SIG-M5 (cell line): ENCODE measurements at regions not wholly inside any gene's neighbourhood (a gene's known extent, or its start where the extent isn't known, plus 50 kb on each side); places are given as distances from the start of the nearest gene placed in this dataset.

Source experiments
- DNase-seq: peaks from one replicate; lab custom pipeline; 2025; lab: John Stamatoyannopoulos, UW

DNA sequence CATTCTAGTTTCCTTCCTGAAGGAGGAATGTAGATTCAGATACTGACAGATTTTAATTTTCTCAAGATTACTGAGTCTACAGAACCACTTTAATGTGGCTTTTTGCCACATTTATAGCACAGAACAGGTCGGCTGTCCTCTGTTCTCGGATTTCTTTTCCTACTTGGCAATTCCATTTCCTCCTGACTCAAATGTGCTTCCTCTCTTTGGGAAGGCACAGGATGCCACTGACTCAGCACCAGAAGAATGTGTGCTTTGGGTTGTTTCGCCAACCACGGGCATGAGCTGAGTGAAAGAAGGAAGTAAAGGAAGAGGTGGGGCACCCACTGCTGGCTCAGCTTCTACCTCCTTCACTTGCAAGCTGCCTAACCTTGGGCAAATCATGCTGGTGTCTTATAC is 970.6 kb upstream of the ACVR2A start:
- no peak for DNase-seq

- no peak for DNase-seq
These were observed 971.1 kb upstream of the ACVR2A start for GRCh38 chr2:146873646-146874259.

GRCh38 chr2:146873056-146873455 is 971.8 kb upstream of the ACVR2A start:
- no peak for DNase-seq

DNA sequence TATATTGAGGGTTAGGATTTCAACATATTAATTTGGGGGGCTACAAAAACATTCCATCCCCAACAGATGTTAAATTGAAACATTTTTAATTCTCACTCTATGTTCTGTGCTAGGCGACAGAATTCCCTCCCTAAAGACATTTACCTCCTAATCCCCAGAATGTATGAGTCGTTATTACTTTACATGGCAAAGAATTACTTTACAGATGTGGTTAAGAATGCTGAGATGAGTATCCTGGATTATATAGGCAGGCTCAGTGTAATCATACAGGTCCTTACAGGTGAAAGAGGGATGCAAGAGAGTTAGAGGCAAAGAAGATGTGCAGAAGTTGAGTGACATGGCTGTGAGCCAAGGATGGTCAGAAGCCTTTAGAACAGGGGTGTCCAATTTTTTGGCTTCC is 974.1 kb upstream of the ACVR2A start:
- DNase-seq, result no peak

GRCh38 chr2:146869328-146869727 is 975.5 kb upstream of the ACVR2A start:
- no peak for DNase-seq

DNA sequence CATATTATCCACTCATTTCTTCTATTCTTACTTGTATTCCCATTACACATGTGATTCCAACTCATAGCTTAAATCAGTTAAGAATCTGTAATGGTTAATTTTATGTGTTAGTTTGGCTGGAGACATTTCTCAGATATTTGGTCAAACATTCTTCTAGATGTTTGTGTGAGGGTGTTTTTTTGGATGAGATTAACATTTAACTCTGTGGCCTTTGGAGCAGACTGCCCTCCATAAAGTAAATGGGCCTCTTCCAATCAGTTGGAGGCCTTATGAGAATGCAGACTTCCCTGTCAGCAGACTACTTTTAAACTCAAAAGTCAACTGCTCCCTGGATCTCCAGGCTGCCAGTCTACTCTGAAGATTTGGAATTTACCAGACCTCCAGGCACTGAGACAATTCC is 976.8 kb upstream of the ACVR2A start:
- DNase-seq, result no peak

DNA sequence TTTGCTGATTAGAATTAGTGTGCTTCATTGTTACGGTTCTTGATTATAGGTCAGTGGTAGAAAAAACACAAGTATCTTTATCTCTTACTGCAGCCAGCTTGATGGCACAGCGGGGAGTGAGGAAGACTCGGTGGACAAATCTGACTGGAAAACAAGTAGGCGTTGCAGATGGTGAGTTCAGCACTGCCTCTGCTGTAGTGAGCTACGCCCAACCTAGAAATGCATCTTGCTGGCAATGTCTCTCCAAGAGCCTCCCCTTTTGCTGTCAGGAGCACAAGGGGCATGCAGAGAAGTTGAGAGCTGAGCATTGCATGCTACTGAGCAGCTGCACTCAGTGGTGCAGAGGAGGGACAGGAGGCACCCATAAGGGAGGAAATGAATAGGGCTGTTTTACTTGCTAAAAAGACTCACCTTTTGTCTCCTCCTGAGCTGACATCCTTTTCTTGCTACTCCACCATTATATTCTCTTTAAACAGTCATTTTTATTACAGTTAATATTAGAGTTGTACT is 977.3 kb upstream of the ACVR2A start:
- no peak for DNase-seq

DNA sequence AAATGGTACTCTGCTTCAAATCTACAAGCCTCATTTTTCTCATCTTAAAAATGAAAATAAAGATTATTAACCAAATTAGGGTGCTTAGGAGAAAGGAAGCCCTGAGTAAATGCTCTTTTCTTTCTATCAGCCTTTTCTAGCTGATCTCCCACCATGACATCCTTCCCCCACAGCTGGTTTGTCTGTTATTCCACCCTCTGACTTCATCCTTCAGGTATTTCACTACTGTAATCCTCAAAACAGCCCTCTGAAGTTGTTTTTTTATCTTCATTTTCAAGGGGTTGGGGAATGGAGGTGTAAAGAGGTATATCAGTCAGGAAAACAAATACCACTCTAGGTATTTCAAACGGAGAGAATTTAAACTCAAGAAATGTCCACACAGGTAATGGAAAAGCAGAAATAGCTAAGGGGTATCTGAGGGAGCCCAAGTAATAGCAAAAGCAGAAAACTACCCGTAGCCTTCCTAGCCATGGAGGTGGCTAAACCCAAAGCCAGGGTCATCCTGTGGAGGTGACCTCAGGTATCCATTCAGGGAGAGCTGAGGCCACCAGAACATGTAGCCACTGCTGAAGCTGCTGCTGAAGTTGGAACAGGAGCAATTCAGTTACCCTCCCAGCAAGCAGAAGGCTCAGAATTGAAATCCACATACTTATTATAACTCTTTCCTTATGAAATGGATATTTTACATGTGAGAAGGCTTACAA is 990.9 kb upstream of the ACVR2A start:
- DNase-seq, result no peak

DNA sequence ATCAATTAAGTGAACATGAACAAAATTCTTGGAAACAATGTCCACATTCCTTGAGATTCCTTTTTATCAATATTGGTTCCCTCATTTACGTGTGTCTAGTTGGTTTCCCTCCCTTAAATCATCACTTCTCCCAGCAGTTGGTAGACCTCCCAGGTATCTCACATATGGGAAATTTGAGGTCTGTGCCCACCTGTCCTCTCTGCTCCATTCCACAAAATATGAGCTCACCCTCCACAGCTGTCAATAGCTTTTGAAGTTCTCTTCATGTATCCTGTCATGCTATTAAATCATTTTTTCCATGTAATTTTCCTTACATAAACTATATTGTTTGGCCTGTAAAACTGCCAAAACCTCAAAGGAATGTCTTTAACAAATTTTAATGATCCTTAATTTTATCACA is 992.2 kb upstream of the ACVR2A start:
- no peak for DNase-seq

DNA sequence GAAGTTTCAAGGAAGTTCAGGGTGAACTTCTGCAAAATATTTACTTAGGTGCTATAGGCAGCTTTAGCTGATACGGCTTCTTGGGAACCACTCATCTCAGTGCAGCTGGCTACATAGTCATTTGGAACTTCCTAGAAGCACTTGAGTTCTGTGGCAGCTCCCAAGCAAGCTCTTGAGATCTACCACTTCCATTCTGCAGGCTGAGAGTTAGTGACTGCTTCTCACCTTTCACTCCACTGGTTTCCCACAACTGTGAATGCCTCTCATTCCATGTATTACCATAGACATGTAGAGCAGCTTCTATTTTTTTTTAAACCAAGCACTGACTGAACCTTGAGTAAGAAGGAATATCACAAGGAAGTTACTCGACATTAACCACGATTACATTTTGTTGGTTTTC is 994.1 kb upstream of the ACVR2A start:
- DNase-seq, result no peak

- no peak for DNase-seq
These were observed 997.0 kb upstream of the ACVR2A start for GRCh38 chr2:146847846-146848245.

DNA sequence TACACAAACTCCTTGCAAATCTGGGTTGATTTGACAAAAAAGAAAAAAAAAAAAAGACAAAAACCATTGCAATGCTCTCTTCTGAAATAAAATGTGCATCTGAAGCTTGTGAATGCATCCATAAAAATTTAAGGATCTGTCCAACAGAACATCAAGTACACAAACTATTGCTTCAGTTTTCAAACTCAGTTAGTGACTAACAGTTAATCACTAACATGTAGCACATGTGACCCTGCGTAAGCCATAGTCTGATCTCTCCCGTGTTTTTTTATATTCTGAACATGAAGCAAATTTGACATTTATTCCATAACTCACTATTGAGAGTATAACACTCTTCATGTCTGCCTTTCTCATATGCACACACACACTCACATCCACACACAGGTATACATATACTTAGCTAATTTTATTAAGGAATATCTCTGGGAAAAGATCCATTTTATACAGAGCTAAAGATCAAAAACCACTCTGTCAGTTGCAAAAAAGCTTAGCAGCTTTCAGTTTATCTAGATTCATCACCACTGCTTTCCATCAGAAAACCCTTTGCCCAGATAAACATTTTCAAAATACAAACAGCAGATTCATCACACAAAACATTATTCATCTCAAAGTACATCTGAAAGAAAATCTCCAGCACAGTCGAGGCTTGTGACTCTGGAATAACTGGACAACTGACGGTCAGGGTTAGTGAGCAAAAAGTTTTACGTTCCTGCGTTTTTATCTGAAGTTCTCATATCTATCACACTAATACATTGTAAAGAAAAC is 1000.4 kb upstream of the ACVR2A start:
- DNase-seq, result no peak

DNA sequence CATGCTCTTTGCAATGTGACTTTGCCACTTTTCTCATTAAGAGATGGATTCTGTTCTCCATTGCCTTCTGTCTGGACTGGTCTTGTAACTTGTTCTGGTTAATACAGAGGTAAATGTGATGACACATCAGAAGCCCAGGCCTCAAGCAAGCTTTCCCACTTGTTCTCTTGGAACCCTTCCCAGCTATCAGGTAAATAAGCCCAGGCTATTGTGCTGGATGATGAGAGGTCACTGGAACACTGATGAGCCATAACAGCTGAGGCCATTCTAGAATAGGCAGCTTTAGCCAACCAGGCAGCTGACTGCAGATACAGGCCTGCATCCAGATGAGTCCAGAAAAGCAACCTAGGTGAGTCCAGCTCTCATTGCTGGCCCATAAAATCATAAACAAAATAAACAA is 1007.0 kb upstream of the ACVR2A start:
- no peak for DNase-seq

GRCh38 chr2:146826388-146826787 is 1018.4 kb upstream of the ACVR2A start:
- DNase-seq, result no peak

DNA sequence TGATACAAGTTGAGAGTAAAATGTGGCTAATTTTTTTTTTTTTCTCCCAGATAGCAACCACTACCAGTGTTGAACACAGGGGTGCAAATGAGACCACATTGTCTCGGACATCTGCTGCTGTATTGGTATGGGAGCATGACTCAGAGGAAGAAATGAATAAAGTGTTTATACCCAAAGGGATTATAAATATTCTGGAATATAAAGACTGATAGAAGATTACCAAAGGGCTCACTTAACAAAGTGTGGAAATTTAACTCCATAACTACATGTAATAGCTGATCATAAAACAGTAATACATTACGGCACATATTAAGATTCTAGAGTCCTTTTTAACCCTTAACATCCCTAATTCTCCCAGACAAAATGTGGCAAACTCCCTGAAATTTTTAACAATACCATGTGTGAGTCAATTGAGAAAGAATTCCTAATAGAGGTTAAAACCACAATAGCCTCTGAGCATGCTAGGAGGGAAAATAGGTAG is 1023.0 kb upstream of the ACVR2A start:
- DNase-seq, result no peak

DNA sequence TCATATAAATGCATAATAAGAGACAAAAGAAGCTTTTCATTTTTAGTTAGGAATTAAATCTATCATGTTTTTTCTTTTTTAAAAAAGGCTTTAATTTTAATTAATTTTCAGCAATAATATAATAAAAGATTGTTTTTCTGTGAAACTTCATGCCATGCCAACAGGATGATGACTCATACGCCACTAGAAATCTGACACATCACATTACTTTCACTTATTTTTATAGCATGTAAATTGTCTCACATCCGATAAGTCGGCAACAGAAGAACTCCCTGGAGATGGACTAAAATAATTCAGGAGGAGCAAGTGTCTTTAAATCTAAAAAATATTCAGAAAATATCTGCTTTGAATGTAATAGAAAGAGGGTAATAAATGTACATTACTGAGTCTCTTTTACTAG is 1024.2 kb upstream of the ACVR2A start:
- no peak for DNase-seq

- DNase-seq, result no peak
These were observed 1026.7 kb upstream of the ACVR2A start for GRCh38 chr2:146818122-146818521.

DNA sequence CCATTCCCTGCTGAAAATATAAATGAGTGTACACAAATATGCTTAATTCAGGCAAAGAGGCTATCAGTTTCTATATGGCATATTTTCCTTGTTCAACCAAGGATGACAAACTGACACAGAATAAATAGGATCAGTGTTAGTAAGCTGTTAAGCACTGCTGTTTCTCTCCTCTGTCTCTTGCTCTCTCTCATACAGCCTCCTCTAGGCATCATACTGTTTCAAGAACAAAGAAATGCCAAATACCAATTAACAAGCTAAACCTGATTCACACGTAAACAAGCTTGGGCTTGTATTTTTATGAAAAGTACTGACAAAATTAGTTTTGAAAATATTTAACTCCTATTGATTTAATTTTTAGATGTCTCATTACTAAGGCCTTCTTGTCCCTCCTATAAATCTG is 1027.2 kb upstream of the ACVR2A start:
- DNase-seq, result no peak

DNA sequence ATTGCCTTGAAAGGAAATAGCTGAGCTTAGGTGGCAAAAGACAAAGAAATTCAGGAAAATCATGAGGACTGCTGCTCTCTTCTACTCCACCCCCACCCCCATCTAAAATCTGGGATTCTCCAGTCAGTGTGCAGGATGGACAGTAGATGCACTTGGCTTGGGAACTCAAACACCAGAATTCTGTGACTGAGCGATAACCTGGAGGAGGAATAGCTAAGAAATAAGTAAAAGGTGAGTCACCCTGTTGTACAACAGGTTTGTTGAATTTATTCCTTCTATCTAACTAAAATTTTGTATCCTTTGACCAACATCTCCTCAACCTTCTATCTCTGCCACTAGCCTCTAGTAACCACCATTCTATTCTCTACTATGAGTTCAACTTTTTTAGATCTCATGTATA is 1029.9 kb upstream of the ACVR2A start:
- no peak for DNase-seq

DNA sequence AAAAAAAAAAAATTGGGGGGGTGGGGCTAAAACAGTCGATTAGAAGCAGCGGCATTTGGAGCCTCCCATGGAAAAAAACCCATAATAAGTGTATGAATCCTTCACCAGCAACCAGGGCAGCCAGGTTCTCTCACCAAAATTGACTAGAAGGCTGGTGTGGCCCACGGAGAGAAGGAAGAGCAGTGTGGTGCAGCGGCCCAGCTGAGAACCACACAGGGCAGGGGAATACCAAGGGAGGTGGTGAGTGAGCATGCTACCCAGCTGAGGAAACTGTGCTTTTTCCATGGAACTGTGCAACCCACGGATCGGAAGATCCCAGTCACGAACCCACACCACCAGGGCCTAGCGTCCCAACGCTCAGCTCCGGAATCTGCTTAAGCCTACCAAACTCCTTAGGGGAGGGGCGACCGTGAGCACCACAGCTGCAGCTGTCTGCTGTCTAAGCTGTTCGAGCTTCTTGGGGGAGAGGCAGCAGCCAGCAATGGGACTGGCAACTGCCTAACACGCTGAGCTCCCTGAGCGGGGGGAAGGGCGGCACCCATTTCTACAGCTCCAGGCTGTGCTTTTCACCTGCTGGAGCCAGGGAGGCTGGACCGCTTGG is 1037.2 kb upstream of the ACVR2A start:
- no peak for DNase-seq

DNA sequence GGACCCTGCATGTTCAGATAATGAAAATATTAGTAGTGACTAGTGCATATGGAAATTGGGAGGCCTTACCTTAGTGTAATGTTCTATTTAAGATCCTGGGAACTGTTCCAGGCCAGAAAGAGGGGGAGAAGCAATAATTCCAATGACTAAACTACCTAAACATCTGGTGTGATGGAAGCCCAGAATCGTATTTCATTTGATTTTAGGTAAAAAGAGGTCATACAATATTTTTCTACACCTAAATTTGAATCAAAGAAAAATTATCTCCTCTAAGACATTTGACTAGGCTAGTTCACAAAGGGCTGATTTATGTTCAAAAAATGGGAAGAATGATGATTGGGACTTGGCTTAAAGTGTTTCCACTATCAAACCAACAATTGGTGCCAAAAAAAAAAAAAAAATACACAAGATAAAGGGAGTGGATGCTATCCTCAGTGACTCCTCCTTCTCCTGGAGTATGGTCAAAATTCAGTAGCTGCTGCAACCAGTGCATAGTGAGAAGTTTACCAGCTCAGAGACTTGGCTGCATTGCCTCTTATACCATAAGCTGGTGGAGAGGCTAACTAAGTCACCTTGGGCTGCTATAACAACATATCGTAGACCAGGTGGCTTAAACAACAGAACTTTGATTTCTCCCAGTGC is 1038.3 kb upstream of the ACVR2A start:
- no peak for DNase-seq

DNA sequence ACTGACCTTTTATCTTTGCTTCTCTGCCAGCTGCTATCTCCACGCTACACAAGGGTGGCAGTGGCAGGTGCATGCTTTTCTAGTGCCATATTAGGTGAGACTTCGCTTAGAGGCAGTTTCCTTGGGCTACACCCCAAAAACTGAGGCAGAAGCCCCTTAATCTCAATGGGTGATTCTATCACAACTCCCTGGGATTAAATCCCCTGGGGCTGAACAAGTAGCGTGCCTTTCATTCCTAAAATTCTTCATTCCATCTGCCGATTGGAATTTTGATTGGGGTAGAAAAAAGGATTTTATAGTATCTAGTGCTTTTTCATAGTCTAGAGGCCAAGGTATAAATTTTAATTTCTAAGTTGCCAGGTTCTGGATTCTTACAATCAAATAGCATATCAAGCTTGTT is 1040.5 kb upstream of the ACVR2A start:
- no peak for DNase-seq
